ENCODE measurements at regions not wholly inside any gene's neighbourhood (a gene's known extent, or its start where the extent isn't known, plus 50 kb on each side); places are given as distances from the start of the nearest gene placed in this dataset.

- intact Hi-C loops (cut with DNase I): no loop called here
- no peaks in the 10 kb centered on the region for H3K9me3 ChIP-seq (replicated peaks in 1 of 3)
- no peaks in the 10 kb centered on the region for H3K4me1 ChIP-seq (replicated peaks in 1 of 2)
- no peak overlapping the region for H3K27ac ChIP-seq
- WGBS, 4 donors: 80 to 90% (median 85%) methylated on average over 3 of the region's 3 CpGs
- DNase-seq: no peak
- H3K27me3 ChIP-seq: no peaks in the 10 kb centered on the region
- no peak overlapping the region for H3K4me3 ChIP-seq
- TF ChIP-seq POLR2A (IDR thresholded peaks at IDR 0.05) (no peak), CTCF (IDR thresholded peaks at IDR 0.05) (no peak)
- H3K36me3 ChIP-seq (replicated peaks in 1 of 2): no peaks in the 10 kb centered on the region
Observed at GRCh38 chr5:8523501-8523900, 654.6 kb downstream of the MTRR start.

- no peak for DNase-seq
- 53 to 69% (median 58%) methylated on average over 2 of the region's 2 CpGs for WGBS, 4 donors
- Histone ChIP-seq H3K36me3 (replicated peaks in 1 of 2) (no peaks in the 10 kb centered on the region), H3K27me3 (no peaks in the 10 kb centered on the region), H3K4me3 (no peak overlapping the region), H3K4me1 (replicated peaks in 1 of 2) (no peaks in the 10 kb centered on the region), H3K9me3 (replicated peaks in 1 of 3) (no peaks in the 10 kb centered on the region), H3K27ac (no peak overlapping the region)
- no peak for TF ChIP-seq POLR2A (IDR thresholded peaks at IDR 0.05)
- TF ChIP-seq CTCF (IDR thresholded peaks at IDR 0.05): no peak
- intact Hi-C loops (cut with DNase I): no loop called here
Observed at GRCh38 chr5:8525819-8526218, 656.9 kb downstream of the MTRR start.

GRCh38 chr5:8528106-8528505 lies 659.2 kb downstream of the MTRR start:
- TF ChIP-seq POLR2A (IDR thresholded peaks at IDR 0.05): no peak
- TF ChIP-seq CTCF (IDR thresholded peaks at IDR 0.05): no peak
- H3K4me3 ChIP-seq: no peak overlapping the region
- no peak for DNase-seq
- no peaks in the 10 kb centered on the region for H3K27me3 ChIP-seq
- intact Hi-C loops (cut with DNase I): no loop called here
- no peaks in the 10 kb centered on the region for H3K36me3 ChIP-seq (replicated peaks in 1 of 2)
- no peaks in the 10 kb centered on the region for H3K9me3 ChIP-seq (replicated peaks in 1 of 3)
- WGBS, 4 donors: 26 to 55% (median 44%) methylated on average over 4 of the region's 4 CpGs
- no peaks in the 10 kb centered on the region for H3K4me1 ChIP-seq (replicated peaks in 1 of 2)
- H3K27ac ChIP-seq: no peak overlapping the region

GRCh38 chr5:8538821-8539220 lies 669.9 kb downstream of the MTRR start:
- H3K27me3 ChIP-seq: no peaks in the 10 kb centered on the region
- H3K4me1 ChIP-seq (replicated peaks in 1 of 2): no peaks in the 10 kb centered on the region
- no peak overlapping the region for H3K27ac ChIP-seq
- no peak for DNase-seq
- WGBS, 4 donors: 46 to 61% (median 55%) methylated on average over 4 of the region's 4 CpGs
- intact Hi-C loops (cut with DNase I): no loop called here
- H3K36me3 ChIP-seq (replicated peaks in 1 of 2): no peaks in the 10 kb centered on the region
- no peak overlapping the region for H3K4me3 ChIP-seq
- TF ChIP-seq POLR2A (IDR thresholded peaks at IDR 0.05) (no peak), CTCF (IDR thresholded peaks at IDR 0.05) (no peak)
- H3K9me3 ChIP-seq (replicated peaks in 1 of 3): no peaks in the 10 kb centered on the region
